Mesenchymal stem cell (in vitro differentiated cells and primary cell): ENCODE measurements at regions not wholly inside any gene's neighbourhood (a gene's known extent, or its start where the extent isn't known, plus 50 kb on each side); places are given as distances from the start of the nearest gene placed in this dataset.

Source experiments
- DNase-seq: peaks from one replicate; pipeline ENCODE4 v3.0.0-alpha.2; 2013
- H2AFZ ChIP-seq: one replicate; pipeline ENCODE4 v1.6.1; 2013; ENCODE audit warnings: low read depth, mild to moderate bottlenecking, control low read depth, inconsistent platforms, low read length, moderate library complexity
- H2AK5ac ChIP-seq: 2 replicates; pipeline ENCODE4 v1.6.1; 2013; ENCODE audit warnings: low read length, moderate library complexity, mild to moderate bottlenecking, inconsistent platforms; ENCODE audit not compliant: severe bottlenecking
- H2BK120ac ChIP-seq: one replicate; pipeline ENCODE4 v1.6.1; 2013; ENCODE audit warnings: low read depth, mild to moderate bottlenecking, inconsistent platforms, low read length, moderate library complexity
- H2BK12ac ChIP-seq, 2 experiments: one replicate each; pipeline ENCODE4 v1.6.1; 2013; ENCODE audit warnings: inconsistent platforms in 2 of 2, low read length in 2 of 2, mild to moderate bottlenecking in 2 of 2, moderate library complexity in 2 of 2, control low read depth in 1 of 2
- H2BK15ac ChIP-seq: one replicate; pipeline ENCODE4 v1.6.1; 2013; ENCODE audit warnings: mild to moderate bottlenecking, low read depth, inconsistent platforms; ENCODE audit not compliant: poor library complexity, severe bottlenecking
- H2BK5ac ChIP-seq: 2 replicates; pipeline ENCODE4 v1.6.1; 2013; ENCODE audit warnings: low read depth, mild to moderate bottlenecking, low read length, control low read depth, inconsistent platforms; ENCODE audit not compliant: poor library complexity, severe bottlenecking
- H3K14ac ChIP-seq, 2 experiments: one replicate each; pipeline ENCODE4 v1.6.1; 2013; ENCODE audit warnings: inconsistent platforms in 2 of 2, low read length in 2 of 2, control low read depth in 1 of 2, mild to moderate bottlenecking in 1 of 2, moderate library complexity in 1 of 2
- H3K18ac ChIP-seq, 2 experiments: one replicate each; pipeline ENCODE4 v1.6.1; 2013; ENCODE audit warnings: inconsistent platforms in 2 of 2, low read length in 2 of 2, control low read depth in 1 of 2, low read depth in 1 of 2, mild to moderate bottlenecking in 1 of 2
- H3K23ac ChIP-seq, 2 experiments: one replicate each; pipeline ENCODE4 v1.6.1; 2013; ENCODE audit warnings: inconsistent platforms in 2 of 2, low read length in 2 of 2, mild to moderate bottlenecking in 2 of 2, moderate library complexity in 2 of 2, control low read depth in 1 of 2
- H3K27ac ChIP-seq: 2 replicates; pipeline ENCODE4 v1.5.1; 2013; ENCODE audit warnings: mild to moderate bottlenecking, moderate library complexity, low read length, control low read depth, inconsistent platforms; ENCODE audit not compliant: poor library complexity, severe bottlenecking
- H3K27me3 ChIP-seq, 2 experiments: 2 replicates each; pipeline versions ENCODE4 v1.6.1 to v1.7.0; 2013; ENCODE audit warnings: low read length in 2 of 2, mild to moderate bottlenecking in 2 of 2, moderate library complexity in 2 of 2, control low read depth in 1 of 2, inconsistent platforms in 1 of 2; ENCODE audit not compliant: control insufficient read depth in 1 of 2, insufficient read depth in 1 of 2
- H3K36me3 ChIP-seq, 2 experiments: 2 replicates each; pipeline versions ENCODE4 v1.6.1 to v1.7.0; 2013; ENCODE audit warnings: low read length in 2 of 2, control low read depth in 1 of 2, inconsistent platforms in 1 of 2, low read depth in 1 of 2, mild to moderate bottlenecking in 1 of 2; ENCODE audit not compliant: insufficient read depth in 2 of 2, control insufficient read depth in 1 of 2
- H3K4ac ChIP-seq, 2 experiments: one replicate each; pipeline ENCODE4 v1.6.1; 2013; ENCODE audit warnings: inconsistent platforms in 2 of 2, low read length in 2 of 2, mild to moderate bottlenecking in 2 of 2, moderate library complexity in 2 of 2, control low read depth in 1 of 2, low read depth in 1 of 2
- H3K4me1 ChIP-seq: 2 replicates; pipeline ENCODE4 v1.6.1; 2013; ENCODE audit warnings: low read depth, low read length, control low read depth; ENCODE audit not compliant: control insufficient read depth, insufficient read depth
- H3K4me2 ChIP-seq: 2 replicates; pipeline ENCODE4 v1.6.1; 2013; ENCODE audit warnings: low read length, mild to moderate bottlenecking, inconsistent platforms; ENCODE audit not compliant: poor library complexity, severe bottlenecking
- H3K4me3 ChIP-seq, 2 experiments: 2 replicates each; pipeline versions ENCODE4 v1.5.1 to v1.7.0; 2013; ENCODE audit warnings: low read length in 2 of 2, mild to moderate bottlenecking in 2 of 2, control low read depth in 1 of 2, low read depth in 1 of 2; ENCODE audit not compliant: insufficient read depth in 1 of 2
- H3K79me1 ChIP-seq: replicated peaks from 2 replicates; pipeline ENCODE4 v1.6.1; 2013; ENCODE audit warnings: mild to moderate bottlenecking, control low read depth, low read length, inconsistent platforms; ENCODE audit not compliant: poor library complexity, severe bottlenecking
- H3K9ac ChIP-seq: 2 replicates; pipeline ENCODE4 v1.7.0; 2013; ENCODE audit warnings: mild to moderate bottlenecking, low read length, moderate library complexity
- H3K9me3 ChIP-seq: 2 replicates; pipeline ENCODE4 v1.7.0; 2013; ENCODE audit warnings: mild to moderate bottlenecking, low read length; ENCODE audit not compliant: control insufficient read depth
- H4K8ac ChIP-seq: one replicate; pipeline ENCODE4 v1.6.1; 2013; ENCODE audit warnings: inconsistent platforms, mild to moderate bottlenecking, low read length, moderate library complexity
- H4K91ac ChIP-seq: one replicate; pipeline ENCODE4 v1.6.1; 2013; ENCODE audit warnings: mild to moderate bottlenecking, low read length, inconsistent platforms
- WGBS: methylation state at CpG from one replicate; pipeline ENCODE4 v1.1.7; 2013; ENCODE audit warnings: mixed read lengths; 5-methylcytosine and 5-hydroxymethylcytosine counted together

DNA sequence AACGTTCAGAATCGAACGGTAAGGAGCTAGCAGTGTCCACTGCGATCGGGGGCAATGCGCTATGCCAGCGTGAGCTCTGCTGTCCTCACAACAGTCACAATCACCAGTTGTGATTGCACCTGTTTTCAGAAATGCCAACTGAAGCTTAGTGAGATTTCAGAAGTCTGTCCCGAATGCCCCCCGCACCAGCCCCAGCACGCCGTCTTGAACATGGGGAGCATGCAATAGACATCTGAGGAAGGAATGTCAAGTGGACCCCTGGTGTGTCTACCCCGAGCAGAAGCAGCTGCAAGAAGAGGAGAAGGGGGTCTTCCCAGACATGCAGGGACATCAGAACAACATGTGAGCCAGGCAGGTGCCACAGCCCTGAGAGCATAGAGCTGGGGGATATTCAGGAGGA, 125.7 kb upstream of the CHST15 start:
- H3K4me2 ChIP-seq, result no peak overlapping the region
- no peaks in the 10 kb centered on the region for H3K36me3 ChIP-seq
- no peak overlapping the region for H4K91ac ChIP-seq
- no peak overlapping the region for H3K23ac ChIP-seq
- no peak overlapping the region for H2BK15ac ChIP-seq
- H2AFZ ChIP-seq, result no peak overlapping the region
- H2BK12ac ChIP-seq, result no peak overlapping the region
- no peak overlapping the region for H3K27ac ChIP-seq
- H3K9ac ChIP-seq, result no peak overlapping the region
- no peak overlapping the region for H2BK5ac ChIP-seq
- H3K18ac ChIP-seq, result no peak overlapping the region
- H3K4ac ChIP-seq, result no peak overlapping the region
- H4K8ac ChIP-seq, result no peak overlapping the region
- no peaks in the 10 kb centered on the region for H3K79me1 ChIP-seq
- peaks cover 0 to 74% of the 10 kb centered on the region in 2 experiments for H3K27me3 ChIP-seq
- no peak overlapping the region for H3K14ac ChIP-seq
- DNase-seq, result no peak
- peaks cover 31% of the 10 kb centered on the region for H3K4me1 ChIP-seq
- 87% methylated on average over 12 of the region's 12 CpGs for WGBS
- no peak overlapping the region for H2AK5ac ChIP-seq
- H2BK120ac ChIP-seq, result no peak overlapping the region
- H3K4me3 ChIP-seq, result no peak overlapping the region
- no peaks in the 10 kb centered on the region for H3K9me3 ChIP-seq

- Histone ChIP-seq H2AFZ (no peak overlapping the region), H3K9ac (no peak overlapping the region), H3K14ac (no peak overlapping the region), H3K4me3 (no peak overlapping the region), H3K27me3 (peaks cover 0 to 77% of the 10 kb centered on the region in 2 experiments), H3K23ac (no peak overlapping the region), H4K91ac (peak overlapping the region; percentile 10), H3K36me3 (no peaks in the 10 kb centered on the region), H3K18ac (no peak overlapping the region), H2AK5ac (no peak overlapping the region), H3K4me1 (peaks cover 33% of the 10 kb centered on the region), H3K79me1 (no peaks in the 10 kb centered on the region), H3K9me3 (no peaks in the 10 kb centered on the region), H2BK5ac (no peak overlapping the region), H2BK15ac (no peak overlapping the region), H2BK120ac (no peak overlapping the region), H3K27ac (no peak overlapping the region), H3K4ac (no peak overlapping the region), H2BK12ac (no peak overlapping the region), H4K8ac (no peak overlapping the region), H3K4me2 (no peak overlapping the region)
- no peak for DNase-seq
- 66% methylated on average over 12 of the region's 12 CpGs for WGBS
These were observed 124.8 kb upstream of the CHST15 start for GRCh38 chr10:124217906-124218804.

DNA sequence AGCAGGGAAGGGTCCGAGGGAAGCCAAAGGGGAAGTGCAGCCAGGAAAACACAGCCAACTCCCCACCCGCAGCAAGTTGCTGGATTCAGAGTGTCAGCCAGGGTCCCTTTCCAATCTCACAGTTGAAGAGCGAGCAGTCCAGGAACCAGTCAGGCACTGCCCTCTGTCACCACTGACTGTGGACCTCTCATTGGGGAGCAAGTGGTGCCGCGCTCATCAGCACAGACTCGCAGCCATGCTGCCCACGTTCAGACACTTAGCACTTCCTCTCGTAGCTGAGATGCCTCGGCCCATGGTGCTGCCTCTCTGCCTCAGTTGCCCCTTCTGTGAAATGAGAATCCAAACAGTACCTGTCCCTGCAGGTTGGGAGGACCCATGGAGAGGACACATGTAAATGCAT, 123.6 kb upstream of the CHST15 start:
- Histone ChIP-seq H3K9ac (no peak overlapping the region), H3K18ac (no peak overlapping the region), H3K36me3 (no peaks in the 10 kb centered on the region), H3K4ac (no peak overlapping the region), H4K8ac (no peak overlapping the region), H2BK15ac (no peak overlapping the region), H3K79me1 (no peaks in the 10 kb centered on the region), H3K4me3 (no peak overlapping the region), H3K23ac (no peak overlapping the region), H3K14ac (no peak overlapping the region), H2AFZ (no peak overlapping the region), H3K4me2 (no peak overlapping the region), H2BK5ac (no peak overlapping the region), H3K4me1 (peaks cover 28% of the 10 kb centered on the region), H4K91ac (no peak overlapping the region), H2BK12ac (no peak overlapping the region), H3K27me3 (peaks cover 0 to 68% of the 10 kb centered on the region in 2 experiments), H3K9me3 (no peaks in the 10 kb centered on the region), H2AK5ac (no peak overlapping the region), H3K27ac (no peak overlapping the region), H2BK120ac (no peak overlapping the region)
- 94% methylated on average over 9 of the region's 9 CpGs for WGBS
- no peak for DNase-seq

DNA sequence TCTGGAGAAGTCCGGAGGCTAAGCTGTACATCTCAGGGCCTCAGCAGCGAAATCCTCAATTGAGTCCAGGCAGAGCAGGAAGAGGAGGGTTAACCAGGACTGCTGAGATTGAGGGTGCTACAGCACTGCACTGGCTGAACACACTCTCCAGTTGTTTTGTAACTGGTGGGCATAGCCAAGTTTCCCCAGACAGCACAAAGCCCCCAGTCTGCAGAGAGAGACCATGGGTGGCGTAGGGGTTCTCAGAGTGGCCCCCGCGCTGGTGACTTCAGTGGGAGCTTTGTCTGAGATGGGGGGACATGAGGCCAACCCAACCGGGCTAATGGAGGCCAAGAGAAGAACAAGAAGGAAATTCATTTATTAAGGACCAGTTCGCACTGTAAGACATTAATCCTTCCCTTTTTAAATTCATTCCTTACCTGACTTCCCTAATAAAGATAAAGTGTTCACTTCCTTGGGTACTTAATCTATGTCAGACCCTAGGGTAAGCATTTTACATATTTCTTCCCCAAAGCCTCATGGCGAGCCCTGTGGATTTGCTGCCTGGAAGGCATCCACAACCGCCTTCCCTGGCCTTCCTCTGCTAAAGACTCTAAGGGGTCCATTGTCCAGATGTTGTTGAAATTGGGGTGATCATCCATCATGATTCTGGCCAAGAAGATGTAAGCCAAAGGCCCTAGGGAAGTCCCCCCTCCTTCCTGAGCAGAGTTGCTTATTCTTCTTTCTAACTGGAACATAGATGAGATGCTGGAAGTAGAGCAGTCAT, 121.4 kb upstream of the CHST15 start:
- Histone ChIP-seq H3K9me3 (no peaks in the 10 kb centered on the region), H2BK15ac (no peak overlapping the region), H3K36me3 (no peaks in the 10 kb centered on the region), H3K23ac (no peak overlapping the region), H2BK12ac (no peak overlapping the region), H3K79me1 (no peaks in the 10 kb centered on the region), H3K4me1 (peaks cover 19% of the 10 kb centered on the region), H3K4ac (no peak overlapping the region), H3K18ac (no peak overlapping the region), H3K27me3 (peaks cover 0 to 52% of the 10 kb centered on the region in 2 experiments), H2BK5ac (no peak overlapping the region), H2AFZ (no peak overlapping the region), H4K8ac (no peak overlapping the region), H3K14ac (no peak overlapping the region), H2AK5ac (peak overlapping the region; percentile 70), H4K91ac (no peak overlapping the region), H3K27ac (no peak overlapping the region), H3K9ac (no peak overlapping the region), H2BK120ac (no peak overlapping the region), H3K4me2 (no peak overlapping the region), H3K4me3 (no peak overlapping the region)
- 86% methylated on average over 9 of the region's 9 CpGs for WGBS
- no peak for DNase-seq
